Right renal pelvis (tissue), 4 donors: ENCODE measurements at regions not wholly inside any gene's neighbourhood (a gene's known extent, or its start where the extent isn't known, plus 50 kb on each side); places are given as distances from the start of the nearest gene placed in this dataset.

Experiments used
- DNase-seq, 4 donors: peaks; one replicate each; pipeline ENCODE4 v3.0.0-alpha.2; 2013; ENCODE audit warnings: low read depth in 4 of 4, low spot score in 3 of 4, missing footprints in 1 of 4

DNA sequence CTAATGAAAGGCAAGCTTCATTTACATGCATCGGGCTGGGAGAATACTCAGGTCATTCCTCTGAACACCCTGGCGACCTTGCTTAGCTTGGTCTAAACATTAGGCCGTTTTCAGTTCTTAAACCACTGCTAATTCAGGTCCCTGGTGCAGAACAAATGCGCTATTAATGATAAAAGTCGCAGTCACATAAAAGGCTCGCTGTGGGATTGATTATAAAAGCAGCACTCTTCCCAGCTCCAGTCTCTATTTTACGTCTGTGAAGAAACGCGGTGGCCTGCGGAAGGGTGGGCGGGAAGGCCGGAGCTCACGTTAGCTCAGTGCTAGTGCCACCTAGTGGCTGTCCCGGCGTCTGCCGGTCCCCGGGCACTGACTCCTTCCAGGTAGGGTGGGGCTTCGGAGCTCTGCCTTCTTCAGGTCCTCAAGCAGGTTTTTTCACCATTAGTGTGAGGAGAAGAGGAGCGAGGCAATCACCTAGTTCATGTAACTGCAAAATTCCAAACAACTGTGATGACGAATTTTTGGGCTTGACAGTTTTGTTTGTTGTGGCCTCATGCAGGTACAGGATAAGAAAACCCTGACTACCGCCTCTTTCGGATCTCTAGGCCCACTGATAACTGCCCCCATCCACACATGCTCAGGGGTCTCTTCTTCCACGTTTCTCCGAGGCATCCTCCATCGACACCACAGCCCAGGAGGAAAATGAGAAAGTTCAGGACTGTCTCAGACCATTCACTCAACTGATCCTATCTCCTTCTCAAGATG, 66.5 kb upstream of the CLMP start:
- peak; percentile 63 to 86 (median 70) for DNase-seq

DNA sequence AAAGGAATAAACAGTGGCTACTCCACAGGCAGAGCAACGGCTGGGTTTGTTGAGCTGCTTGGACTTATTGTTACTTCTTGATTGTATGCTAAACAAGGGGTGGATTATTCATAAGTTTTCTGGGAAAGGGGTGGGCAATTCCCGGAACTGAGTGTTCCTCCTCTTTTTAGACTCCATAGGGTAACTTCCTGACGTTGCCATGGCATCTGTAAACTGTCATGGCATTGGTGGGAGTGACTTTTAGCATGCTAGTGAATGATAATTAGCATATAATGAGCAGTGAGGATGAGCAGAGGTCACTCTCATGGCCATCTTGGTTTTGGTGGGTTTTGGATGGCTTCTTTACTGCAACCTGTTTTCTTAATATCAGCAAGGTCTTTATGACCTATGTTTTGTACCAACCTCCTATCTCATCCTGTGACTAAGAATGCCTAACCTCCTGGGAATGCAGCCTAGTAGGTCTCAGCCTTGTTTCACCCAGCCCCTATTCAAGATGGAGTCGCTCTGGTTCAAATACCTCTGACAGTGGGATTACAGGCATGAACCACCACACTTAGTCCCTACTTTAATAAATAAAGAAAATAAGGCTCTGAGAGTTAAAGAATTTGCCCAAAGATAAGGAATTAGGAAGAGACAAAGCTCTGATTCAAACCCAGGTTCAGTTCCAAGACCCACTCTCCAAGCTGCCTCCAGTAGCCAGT, 65.6 kb upstream of the CLMP start:
- no peak for DNase-seq

DNA sequence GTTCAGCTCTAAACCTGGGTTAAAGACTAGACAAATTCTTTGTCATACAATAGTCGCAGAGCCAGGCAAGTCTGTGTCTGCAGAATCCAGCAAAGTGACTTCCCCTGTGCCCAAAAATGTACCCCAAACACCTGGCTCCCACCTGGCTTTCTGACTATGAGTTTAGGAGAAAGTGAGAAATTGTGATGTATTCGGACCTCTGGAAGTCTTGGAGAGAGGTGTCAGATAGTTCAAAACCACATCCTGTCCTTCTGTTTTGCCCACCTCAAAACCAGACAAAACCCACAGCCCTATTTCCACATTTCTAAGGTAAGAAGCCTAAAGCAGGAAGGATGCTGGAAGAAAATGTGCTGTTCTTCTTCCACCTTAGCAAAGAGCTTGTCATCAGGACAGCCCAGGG, 63.8 kb upstream of the CLMP start:
- no peak for DNase-seq

DNA sequence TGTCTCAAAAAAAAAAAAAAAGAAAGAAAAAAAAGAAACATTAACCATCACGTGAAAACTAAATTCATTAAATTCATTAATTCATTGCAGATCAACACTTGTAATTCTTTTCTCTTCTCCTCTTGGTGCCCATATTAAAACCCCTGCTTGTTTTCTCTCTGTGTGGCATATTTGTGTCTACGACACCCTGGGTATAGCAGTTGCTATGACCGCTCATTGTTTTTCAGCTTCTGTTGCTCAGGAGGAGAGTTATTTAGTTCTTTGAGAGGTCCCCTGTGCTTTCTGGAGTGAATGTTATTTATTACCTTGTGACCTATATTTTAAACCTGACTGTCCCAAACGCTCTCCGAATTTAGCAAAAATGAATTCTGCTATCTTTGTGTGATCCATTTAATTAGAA, 62.3 kb upstream of the CLMP start:
- no peak for DNase-seq

DNA sequence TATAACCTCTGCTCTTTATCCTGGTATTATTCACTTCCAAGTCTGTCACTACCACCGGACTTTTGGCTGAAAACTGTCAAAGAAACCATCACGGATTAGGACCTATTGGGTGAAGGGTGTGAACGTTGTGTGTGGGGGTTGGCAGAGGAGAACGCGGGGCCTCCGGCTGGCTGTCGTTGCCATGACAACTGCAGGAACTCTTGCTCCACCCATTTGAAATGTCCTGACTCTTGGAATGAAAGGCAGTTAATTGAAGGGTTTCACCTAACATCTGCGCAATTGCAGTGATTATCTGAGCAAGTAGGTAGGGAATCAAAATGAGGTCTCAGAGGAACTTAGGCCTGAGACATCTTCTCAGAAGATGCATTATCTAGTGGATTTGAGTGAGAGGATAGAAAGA, 60.9 kb upstream of the CLMP start:
- DNase-seq: no peak

DNA sequence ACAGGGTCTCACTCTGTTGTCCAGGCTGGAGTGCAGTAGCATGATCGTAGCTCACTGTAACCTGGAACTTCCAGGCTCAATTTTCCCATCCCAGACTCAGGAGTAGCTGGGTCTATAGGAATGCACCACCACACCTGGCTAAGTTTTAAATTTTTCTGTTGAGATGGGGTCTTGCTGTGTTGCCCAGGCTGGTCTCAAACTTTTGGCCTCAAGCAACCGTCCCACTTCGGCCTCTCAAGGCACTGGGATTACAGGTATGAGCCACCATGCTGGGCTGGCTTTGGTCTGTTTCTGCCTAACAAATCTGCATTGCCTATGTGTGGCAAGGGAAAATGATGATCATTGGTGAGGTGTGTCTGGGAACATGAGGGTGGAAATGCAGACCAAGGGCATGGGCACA, 59.3 kb upstream of the CLMP start:
- DNase-seq: no peak

DNA sequence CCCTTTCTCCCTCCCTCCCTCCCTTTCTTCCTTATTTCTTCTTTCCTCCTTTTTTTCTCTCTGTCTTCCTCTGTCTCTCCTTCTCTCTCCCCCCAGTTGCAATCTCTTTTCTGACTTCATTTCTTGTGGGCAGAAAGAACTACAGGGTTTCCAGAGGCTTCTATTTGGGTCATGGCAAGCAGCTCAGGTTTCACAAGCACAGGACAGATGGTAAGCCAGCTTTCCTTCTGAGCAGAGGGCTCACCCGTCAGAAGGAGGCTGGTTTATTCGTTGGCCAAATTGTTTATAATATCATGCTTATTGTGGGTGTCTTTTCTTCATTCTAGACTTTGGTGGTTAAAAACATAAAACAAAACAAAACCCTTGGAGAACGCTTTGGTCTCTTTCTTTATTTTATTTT, 58.9 kb upstream of the CLMP start:
- no peak for DNase-seq

DNA sequence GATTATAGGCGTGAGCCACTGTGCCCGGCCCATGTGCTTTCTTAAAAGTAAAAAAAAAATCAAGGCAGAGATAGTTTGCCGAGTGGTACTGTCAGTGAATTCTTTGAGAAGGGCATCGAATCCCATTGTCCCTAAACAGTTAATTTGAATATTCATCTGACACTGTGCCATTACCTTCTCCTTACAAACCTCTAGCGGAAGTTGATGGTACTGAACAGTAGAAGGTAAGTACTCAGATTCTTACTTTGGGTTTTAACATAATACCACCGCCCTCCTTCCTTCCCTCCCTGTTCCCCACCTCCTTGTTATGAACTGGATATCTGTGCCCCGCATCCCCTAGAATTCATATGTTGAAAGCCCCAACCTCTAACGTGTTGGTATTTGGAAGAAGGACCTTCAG, 58.2 kb upstream of the CLMP start:
- no peak for DNase-seq

DNA sequence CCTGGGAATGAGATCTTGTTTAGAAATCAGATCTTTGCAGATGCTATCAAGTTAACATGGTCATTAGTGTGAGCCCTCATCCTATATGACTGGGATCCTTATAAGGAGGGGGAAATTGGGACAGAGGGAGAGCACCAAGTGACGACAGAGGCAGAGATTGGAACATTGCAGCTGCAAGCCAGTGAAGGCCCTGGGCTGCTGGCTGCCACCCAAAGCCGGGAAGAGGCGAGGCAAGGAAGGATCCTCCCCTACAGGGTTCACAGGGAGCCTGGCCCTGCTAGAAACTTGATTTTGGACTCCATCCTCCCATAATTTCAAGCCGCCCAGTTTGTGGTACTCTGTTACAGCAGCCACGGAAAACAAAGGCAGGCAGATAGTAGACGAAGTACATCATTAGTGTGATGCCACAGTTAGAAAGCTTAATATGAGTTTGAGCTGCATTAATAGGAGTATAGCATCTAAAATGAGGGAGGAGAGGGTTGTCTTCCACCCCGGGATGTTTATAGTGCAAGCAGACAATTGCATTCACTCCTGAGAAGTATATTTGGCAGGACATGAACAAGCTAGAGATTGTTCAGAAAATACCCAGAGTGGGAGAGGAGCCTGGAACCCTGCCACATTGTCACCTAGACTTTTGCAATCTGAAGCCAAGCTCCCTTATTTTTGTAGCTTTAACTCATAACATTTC, 56.8 kb upstream of the CLMP start:
- DNase-seq: no peak

DNA sequence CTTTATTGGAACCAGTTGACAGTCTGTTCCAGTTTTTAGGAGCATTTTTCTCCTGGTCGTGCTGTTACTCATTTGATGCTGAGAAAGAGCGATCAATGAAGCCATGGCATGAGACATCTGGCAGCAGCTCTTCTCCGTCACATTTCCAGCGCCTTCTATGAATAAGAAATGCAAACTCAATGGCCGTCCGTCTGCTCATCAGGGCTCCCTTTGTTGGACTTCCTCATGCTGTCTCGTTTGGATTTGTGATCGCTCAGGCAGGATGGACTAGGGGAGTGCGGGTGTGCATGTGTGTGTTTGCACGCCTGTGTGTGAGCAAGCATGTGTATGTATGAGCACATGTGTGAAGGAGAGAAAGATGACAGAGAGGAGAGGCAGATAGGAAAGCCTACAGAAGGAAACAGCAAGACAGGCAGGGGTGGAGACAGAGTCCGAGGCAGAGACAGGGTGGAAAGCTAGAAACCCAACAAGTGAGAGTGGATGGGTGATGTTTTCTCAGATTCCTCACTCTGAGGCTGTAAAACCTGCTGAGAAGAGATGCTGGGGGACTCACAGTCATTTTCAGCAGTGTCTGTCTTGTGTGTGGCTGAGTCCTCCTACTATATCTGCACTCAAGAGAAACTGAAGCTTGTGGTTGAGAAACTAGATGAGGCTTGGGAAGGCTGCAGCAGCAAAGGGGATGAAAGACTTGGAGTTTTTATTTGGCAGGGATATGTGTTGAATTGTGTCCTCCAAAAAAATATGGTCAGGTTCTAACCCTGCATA, 56.0 kb upstream of the CLMP start:
- no peak for DNase-seq

DNA sequence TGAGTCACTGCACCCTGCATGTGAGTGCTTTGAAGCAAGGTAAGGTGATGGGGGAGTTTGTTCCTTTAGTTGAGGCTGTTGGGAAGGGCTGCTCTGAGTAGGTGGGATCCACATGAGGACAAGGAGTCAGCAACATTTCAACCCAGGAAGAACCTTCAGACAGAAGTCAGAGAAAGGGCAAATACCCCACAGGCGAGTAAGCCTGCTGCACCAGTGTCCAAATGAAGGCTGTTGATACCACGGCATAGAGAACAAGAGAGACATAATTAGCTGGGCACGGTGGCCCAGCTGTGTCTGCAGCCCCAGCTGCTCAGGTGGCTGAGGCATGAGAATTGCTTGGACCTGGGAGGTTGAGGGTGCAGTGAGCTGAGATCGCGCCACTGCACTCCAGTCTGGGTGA, 54.3 kb upstream of the CLMP start:
- DNase-seq: no peak

DNA sequence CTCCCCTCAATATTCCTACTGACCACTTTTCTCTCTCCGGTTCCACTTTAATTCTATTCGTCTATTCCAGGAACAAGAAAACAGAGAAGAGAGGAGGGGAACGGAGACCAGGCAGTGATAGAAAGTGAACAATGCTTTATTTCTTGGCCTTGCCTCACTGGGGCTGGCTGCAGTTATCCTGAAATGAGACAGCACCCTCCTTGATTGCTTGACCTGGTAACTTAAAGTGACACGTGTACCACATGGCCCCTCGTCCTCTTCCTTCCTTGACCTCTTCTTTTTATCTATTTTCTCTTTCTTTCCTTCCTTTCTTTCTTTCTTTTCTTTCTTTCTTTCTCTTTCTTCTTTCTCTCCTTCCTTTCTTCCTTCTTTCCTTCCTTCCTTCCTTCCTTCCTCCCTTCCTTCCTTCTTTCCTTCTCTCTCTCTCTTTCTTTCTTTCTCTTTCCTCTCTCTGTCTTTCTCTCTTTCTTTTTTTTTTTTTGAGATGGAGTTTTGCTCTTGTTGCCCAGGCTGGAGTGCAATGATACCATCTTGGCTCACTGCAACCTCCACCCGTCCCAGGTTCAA, 52.8 kb upstream of the CLMP start:
- DNase-seq: no peak

DNA sequence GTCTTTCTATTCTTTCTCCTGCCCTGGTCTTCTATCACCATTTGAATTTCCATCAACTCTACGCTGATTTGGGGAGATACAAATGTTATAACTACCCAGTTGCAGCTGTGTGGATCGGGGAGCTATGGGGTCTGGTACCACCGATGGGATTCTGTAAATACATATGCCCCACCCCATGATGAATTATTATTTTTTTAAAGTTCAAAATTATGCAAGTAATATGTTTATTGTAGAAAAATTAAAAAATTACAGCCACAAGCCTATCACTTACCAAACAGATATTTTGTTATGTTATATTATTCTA, 52.4 kb upstream of the CLMP start:
- no peak for DNase-seq

DNA sequence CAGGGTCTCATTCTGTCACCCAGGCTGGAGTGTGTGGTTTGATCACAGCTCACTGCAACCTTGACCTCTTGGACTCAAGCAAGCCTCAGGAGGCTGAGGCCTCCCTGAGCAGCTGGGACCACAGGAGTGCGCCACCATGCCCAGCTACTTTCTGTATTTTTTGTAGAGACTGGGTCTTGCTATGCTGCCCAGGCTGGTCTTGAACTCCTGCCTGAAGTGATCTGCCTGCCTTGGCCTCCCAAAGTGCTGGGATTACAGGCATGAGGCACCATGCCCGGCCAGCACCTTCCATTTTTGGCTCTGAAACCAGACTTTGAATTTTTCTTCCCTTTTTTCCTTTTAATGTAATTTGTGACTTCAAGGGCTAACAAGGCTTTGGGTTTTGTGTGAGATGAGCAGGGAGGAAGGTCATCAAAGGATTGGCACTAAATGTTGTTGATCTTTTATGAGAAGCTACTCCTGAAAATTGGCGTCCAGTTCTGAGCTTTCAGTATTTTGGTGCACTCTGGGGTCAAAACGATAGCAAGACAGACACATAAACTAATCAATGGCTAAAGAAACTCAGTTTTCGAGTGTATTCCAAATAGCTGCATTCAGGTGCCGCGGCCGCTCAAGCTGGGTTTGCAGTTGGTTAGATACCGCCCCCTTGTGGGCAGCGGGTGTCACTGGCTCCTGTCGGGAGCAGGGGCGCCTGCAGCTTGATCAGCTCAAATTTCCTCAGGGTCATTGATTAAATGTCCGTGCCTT, 51.9 kb upstream of the CLMP start:
- peak; percentile 60 to 82 (median 74) for DNase-seq

DNA sequence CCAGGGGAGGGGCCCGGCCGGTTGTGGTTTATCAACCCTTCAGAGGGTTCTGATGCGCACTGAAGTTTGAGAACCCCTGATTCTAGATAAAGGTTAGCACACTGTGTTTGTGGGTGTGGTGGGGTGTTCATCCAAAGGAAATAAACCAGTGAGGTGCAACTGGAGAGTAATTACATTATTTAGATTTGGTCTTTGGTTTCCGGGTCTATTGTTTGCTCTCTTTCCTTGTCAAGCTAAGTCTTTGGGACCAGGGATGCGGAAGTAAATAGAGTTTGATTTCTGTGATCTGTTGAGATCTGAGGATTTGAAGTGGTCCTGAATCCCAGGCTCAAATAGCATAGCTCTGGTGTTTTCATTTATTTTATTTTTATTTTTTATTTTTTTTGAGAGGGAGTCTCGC, 50.5 kb upstream of the CLMP start:
- no peak for DNase-seq
